Keratinocyte (primary cell): ENCODE measurements at regions not wholly inside any gene's neighbourhood (a gene's known extent, or its start where the extent isn't known, plus 50 kb on each side); places are given as distances from the start of the nearest gene placed in this dataset.

ENCODE experiments used
- DNase-seq: peaks from one replicate; pipeline ENCODE4 v3.0.0-alpha.2; 2011; ENCODE audit warnings: low read depth, missing footprints, low spot score
- FAIRE-seq: peaks from 2 replicates; lab custom pipeline; 2011; peaks lifted over from hg19 to GRCh38; lab: Jason Lieb, UNC
- H2AFZ ChIP-seq: 2 replicates; pipeline ENCODE4 v1.6.0; 2012; ENCODE audit warnings: low read length, control low read depth, inconsistent platforms; ENCODE audit not compliant: control insufficient read depth
- H3K27ac ChIP-seq: 2 replicates; pipeline ENCODE4 v1.5.1; 2011; ENCODE audit warnings: low read length; ENCODE audit not compliant: control insufficient read depth, insufficient read depth
- H3K27me3 ChIP-seq: 3 replicates; pipeline ENCODE4 v1.6.0; 2011; ENCODE audit warnings: low read length; ENCODE audit not compliant: control insufficient read depth, insufficient read depth; ENCODE audit errors: extremely low read depth
- H3K36me3 ChIP-seq, 2 experiments: 2 replicates in 1 of 2; 3 replicates in 1 of 2; pipeline ENCODE4 v1.5.1; 2011; ENCODE audit warnings: low read length in 2 of 2, mild to moderate bottlenecking in 1 of 2; ENCODE audit not compliant: control insufficient read depth in 2 of 2, insufficient read depth in 2 of 2; ENCODE audit errors: extremely low read depth in 1 of 2
- H3K4me1 ChIP-seq: 3 replicates; pipeline ENCODE4 v1.5.1; 2011; ENCODE audit warnings: low read length; ENCODE audit not compliant: control insufficient read depth, insufficient read depth; ENCODE audit errors: extremely low read depth
- H3K4me2 ChIP-seq: 3 replicates; pipeline ENCODE4 v1.6.0; 2011; ENCODE audit warnings: low read depth, low read length; ENCODE audit not compliant: control insufficient read depth, insufficient read depth; ENCODE audit errors: extremely low read depth
- H3K4me3 ChIP-seq, 3 experiments: fragments of 200-600 bp in 1 of 3; sonication (generic) in 1 of 3; 2 replicates in 2 of 3; 3 replicates in 1 of 3; pipeline ENCODE4 v1.5.1; 2011 to 2016; ENCODE audit warnings: low read length in 3 of 3, mild to moderate bottlenecking in 3 of 3, control low read depth in 2 of 3, inconsistent platforms in 1 of 3, low read depth in 1 of 3, mixed read lengths in 1 of 3, mixed run types in 1 of 3, moderate library complexity in 1 of 3; ENCODE audit not compliant: control insufficient read depth in 2 of 3, insufficient read depth in 2 of 3; ENCODE audit errors: extremely low read depth in 1 of 3
- H3K79me2 ChIP-seq: 2 replicates; pipeline ENCODE4 v1.6.0; 2012; ENCODE audit warnings: low read length; ENCODE audit not compliant: control insufficient read depth, insufficient read depth
- H3K9ac ChIP-seq: 3 replicates; pipeline ENCODE4 v1.6.0; 2011; ENCODE audit warnings: low read length; ENCODE audit not compliant: control insufficient read depth, insufficient read depth; ENCODE audit errors: extremely low read depth
- H3K9me1 ChIP-seq: 3 replicates; pipeline ENCODE4 v1.6.0; 2011; ENCODE audit warnings: low read length; ENCODE audit not compliant: control insufficient read depth, insufficient read depth; ENCODE audit errors: extremely low read depth
- H3K9me3 ChIP-seq: 2 replicates; pipeline ENCODE4 v1.5.1; 2012; ENCODE audit warnings: low read depth, low read length; ENCODE audit not compliant: control insufficient read depth
- H4K20me1 ChIP-seq: 3 replicates; pipeline ENCODE4 v1.6.0; 2011; ENCODE audit warnings: low read length; ENCODE audit not compliant: control insufficient read depth, insufficient read depth; ENCODE audit errors: extremely low read depth
- CTCF ChIP-seq, 3 experiments: IDR thresholded peaks in 1 of 3; conservative IDR thresholded peaks in 1 of 3; optimal IDR thresholded peaks in 1 of 3; 2 replicates in 2 of 3; 3 replicates in 1 of 3; pipeline versions ENCODE3 to v1.5.1; 2011; ENCODE audit warnings: low read length in 3 of 3, mild to moderate bottlenecking in 3 of 3, moderate library complexity in 2 of 3, control low read depth in 1 of 3, inconsistent platforms in 1 of 3; ENCODE audit not compliant: insufficient read depth in 2 of 3; ENCODE audit errors: extremely low read depth in 1 of 3
- EZH2 ChIP-seq: IDR thresholded peaks from one replicate; pipeline ENCODE4 v1.6.1; 2012; ENCODE audit warnings: inconsistent platforms, mild to moderate bottlenecking, low read length, moderate library complexity
- dilution Hi-C: fragments of 300-500 bp; cut with MboI; formaldehyde crosslinking; loops from one replicate; pipeline ENCODE4 v1.7.0; 2020; ENCODE audit warnings: low sequenced_read_pairs; ENCODE audit not compliant: extremely low pct_ligation_motif_present

GRCh38 chr5:101385276-101385675 is 482.2 kb upstream of the ST8SIA4 start:
- no peaks in the 10 kb centered on the region for H3K9me3 ChIP-seq
- H3K27ac ChIP-seq: no peak overlapping the region
- TF ChIP-seq CTCF (optimal IDR thresholded peaks at IDR 0.05 in 1 of 3, IDR thresholded peaks at IDR 0.05 in 1 of 3, conservative IDR thresholded peaks at IDR 0.05 in 1 of 3; ENCODE audit: extremely low read depth in 1 of 3, insufficient read depth in 2 of 3, low read length in 3 of 3) (no peak), EZH2 (no peak)
- no peak overlapping the region for H3K4me3 ChIP-seq
- H4K20me1 ChIP-seq: no peaks in the 10 kb centered on the region
- no peaks in the 10 kb centered on the region for H3K9me1 ChIP-seq
- no peak overlapping the region for H3K9ac ChIP-seq
- H3K79me2 ChIP-seq: no peaks in the 10 kb centered on the region
- FAIRE-seq: no peak
- H3K4me1 ChIP-seq: no peaks in the 10 kb centered on the region
- no peak for DNase-seq
- H3K36me3 ChIP-seq: no peaks in the 10 kb centered on the region
- no peak overlapping the region for H3K4me2 ChIP-seq
- dilution Hi-C loops: no loop called here
- no peaks in the 10 kb centered on the region for H3K27me3 ChIP-seq
- H2AFZ ChIP-seq: no peak overlapping the region

- TF ChIP-seq EZH2 (no peak), CTCF (optimal IDR thresholded peaks at IDR 0.05 in 1 of 3, IDR thresholded peaks at IDR 0.05 in 1 of 3, conservative IDR thresholded peaks at IDR 0.05 in 1 of 3; ENCODE audit: extremely low read depth in 1 of 3, insufficient read depth in 2 of 3, low read length in 3 of 3) (no peak)
- dilution Hi-C loops: no loop called here
- H3K27ac ChIP-seq: no peak overlapping the region
- FAIRE-seq: no peak
- DNase-seq: no peak
- no peak overlapping the region for H3K9ac ChIP-seq
- no peak overlapping the region for H3K4me2 ChIP-seq
- H2AFZ ChIP-seq: no peak overlapping the region
- H3K27me3 ChIP-seq: no peaks in the 10 kb centered on the region
- H3K9me1 ChIP-seq: no peaks in the 10 kb centered on the region
- H4K20me1 ChIP-seq: no peaks in the 10 kb centered on the region
- H3K79me2 ChIP-seq: no peaks in the 10 kb centered on the region
- H3K4me3 ChIP-seq: no peak overlapping the region
- no peaks in the 10 kb centered on the region for H3K4me1 ChIP-seq
- no peaks in the 10 kb centered on the region for H3K9me3 ChIP-seq
- no peaks in the 10 kb centered on the region for H3K36me3 ChIP-seq
Observed at GRCh38 chr5:101370181-101370580, 467.1 kb upstream of the ST8SIA4 start.
